Tibial nerve (tissue), 4 donors: ENCODE measurements at regions not wholly inside any gene's neighbourhood (a gene's known extent, or its start where the extent isn't known, plus 50 kb on each side); places are given as distances from the start of the nearest gene placed in this dataset.

Experiments used
- EP300 ChIP-seq, 2 donors: sonication (generic); formaldehyde crosslinking; IDR thresholded peaks; one replicate each; pipeline ENCODE4 v1.6.1; 2017; ENCODE audit warnings: antibody characterized with exemption in 2 of 2, mild to moderate bottlenecking in 1 of 2
- POLR2A ChIP-seq, 2 donors: fragments of 450-650 bp; IDR thresholded peaks; one replicate each; pipeline ENCODE4 v1.6.1; 2017; ENCODE audit warnings: antibody characterized with exemption in 2 of 2, mild to moderate bottlenecking in 2 of 2, moderate library complexity in 2 of 2
- TF ChIP-seq, protein P1 (sequence below), 5 experiments: fragments of 200-600 bp in 3 of 5; fragments of 450-650 bp in 2 of 5; sonication (generic) in 3 of 5; IDR thresholded peaks; one replicate each; pipeline ENCODE4 v1.5.1; 2016 to 2019; ENCODE audit warnings: antibody characterized with exemption in 5 of 5, mild to moderate bottlenecking in 3 of 5, moderate library complexity in 2 of 5

DNA sequence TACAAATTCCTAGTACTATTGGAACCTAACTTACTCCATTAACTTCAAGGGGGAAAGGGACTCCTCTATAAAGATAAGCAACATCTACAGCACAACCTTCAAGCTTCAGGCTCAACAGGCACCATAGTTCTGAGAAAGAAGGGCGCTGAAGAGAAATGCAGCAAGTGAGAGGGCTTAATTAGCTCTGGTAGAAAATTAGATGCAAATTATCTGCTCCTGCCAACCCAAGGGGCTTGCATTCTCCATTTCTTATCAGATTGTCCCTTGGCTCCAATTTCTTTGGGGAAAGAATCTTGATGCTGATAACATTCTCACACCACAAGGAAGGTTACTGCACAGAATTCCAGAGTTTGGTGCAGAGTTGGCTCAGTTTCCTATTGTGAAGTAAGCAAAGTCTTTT, 214.6 kb downstream of the GABRG2 start:
- TF ChIP-seq EP300 (IDR thresholded peaks at IDR 0.05) (no peak), POLR2A (IDR thresholded peaks at IDR 0.05) (no peak)
- TF ChIP-seq, protein P1, sequence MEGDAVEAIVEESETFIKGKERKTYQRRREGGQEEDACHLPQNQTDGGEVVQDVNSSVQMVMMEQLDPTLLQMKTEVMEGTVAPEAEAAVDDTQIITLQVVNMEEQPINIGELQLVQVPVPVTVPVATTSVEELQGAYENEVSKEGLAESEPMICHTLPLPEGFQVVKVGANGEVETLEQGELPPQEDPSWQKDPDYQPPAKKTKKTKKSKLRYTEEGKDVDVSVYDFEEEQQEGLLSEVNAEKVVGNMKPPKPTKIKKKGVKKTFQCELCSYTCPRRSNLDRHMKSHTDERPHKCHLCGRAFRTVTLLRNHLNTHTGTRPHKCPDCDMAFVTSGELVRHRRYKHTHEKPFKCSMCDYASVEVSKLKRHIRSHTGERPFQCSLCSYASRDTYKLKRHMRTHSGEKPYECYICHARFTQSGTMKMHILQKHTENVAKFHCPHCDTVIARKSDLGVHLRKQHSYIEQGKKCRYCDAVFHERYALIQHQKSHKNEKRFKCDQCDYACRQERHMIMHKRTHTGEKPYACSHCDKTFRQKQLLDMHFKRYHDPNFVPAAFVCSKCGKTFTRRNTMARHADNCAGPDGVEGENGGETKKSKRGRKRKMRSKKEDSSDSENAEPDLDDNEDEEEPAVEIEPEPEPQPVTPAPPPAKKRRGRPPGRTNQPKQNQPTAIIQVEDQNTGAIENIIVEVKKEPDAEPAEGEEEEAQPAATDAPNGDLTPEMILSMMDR (IDR thresholded peaks at IDR 0.05), result no peak
